GM12872 (cell line): ENCODE measurements at regions not wholly inside any gene's neighbourhood (a gene's known extent, or its start where the extent isn't known, plus 50 kb on each side); places are given as distances from the start of the nearest gene placed in this dataset.

Experiments
- TF ChIP-seq, protein P1 (sequence below): IDR thresholded peaks from 3 replicates; pipeline ENCODE4 v1.5.1; 2011; ENCODE audit warnings: low read depth, mild to moderate bottlenecking, low read length, moderate library complexity; ENCODE audit not compliant: insufficient read depth

DNA sequence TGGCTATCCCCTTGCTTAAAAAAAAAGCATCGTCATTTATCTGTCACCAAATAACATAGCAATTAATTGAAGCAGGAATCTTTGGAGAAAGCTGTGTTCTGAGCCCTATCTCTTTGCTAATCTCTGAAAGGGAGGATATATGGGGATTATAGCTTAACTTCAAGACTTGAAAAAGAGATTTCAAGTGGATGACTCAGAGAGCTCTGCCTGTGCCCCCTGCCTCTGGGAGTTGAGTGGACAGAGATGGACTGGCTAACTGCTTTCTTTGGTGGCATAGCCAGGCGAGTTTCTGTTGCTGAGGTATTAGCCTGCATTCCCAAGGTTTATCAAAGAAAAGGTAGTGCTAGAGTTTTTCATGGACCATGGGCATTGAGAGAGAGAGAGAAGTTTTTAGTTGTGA is 91.6 kb downstream of the DDIT4L start:
- TF ChIP-seq, protein P1, sequence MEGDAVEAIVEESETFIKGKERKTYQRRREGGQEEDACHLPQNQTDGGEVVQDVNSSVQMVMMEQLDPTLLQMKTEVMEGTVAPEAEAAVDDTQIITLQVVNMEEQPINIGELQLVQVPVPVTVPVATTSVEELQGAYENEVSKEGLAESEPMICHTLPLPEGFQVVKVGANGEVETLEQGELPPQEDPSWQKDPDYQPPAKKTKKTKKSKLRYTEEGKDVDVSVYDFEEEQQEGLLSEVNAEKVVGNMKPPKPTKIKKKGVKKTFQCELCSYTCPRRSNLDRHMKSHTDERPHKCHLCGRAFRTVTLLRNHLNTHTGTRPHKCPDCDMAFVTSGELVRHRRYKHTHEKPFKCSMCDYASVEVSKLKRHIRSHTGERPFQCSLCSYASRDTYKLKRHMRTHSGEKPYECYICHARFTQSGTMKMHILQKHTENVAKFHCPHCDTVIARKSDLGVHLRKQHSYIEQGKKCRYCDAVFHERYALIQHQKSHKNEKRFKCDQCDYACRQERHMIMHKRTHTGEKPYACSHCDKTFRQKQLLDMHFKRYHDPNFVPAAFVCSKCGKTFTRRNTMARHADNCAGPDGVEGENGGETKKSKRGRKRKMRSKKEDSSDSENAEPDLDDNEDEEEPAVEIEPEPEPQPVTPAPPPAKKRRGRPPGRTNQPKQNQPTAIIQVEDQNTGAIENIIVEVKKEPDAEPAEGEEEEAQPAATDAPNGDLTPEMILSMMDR = no peak

- TF ChIP-seq, protein P1 = no peak
Measured at GRCh38 chr4:100098011-100098545, 92.2 kb downstream of the DDIT4L start.

- TF ChIP-seq, protein P1 = peak; percentile 86
Measured at GRCh38 chr4:100095729-100096595, 94.3 kb downstream of the DDIT4L start.

DNA sequence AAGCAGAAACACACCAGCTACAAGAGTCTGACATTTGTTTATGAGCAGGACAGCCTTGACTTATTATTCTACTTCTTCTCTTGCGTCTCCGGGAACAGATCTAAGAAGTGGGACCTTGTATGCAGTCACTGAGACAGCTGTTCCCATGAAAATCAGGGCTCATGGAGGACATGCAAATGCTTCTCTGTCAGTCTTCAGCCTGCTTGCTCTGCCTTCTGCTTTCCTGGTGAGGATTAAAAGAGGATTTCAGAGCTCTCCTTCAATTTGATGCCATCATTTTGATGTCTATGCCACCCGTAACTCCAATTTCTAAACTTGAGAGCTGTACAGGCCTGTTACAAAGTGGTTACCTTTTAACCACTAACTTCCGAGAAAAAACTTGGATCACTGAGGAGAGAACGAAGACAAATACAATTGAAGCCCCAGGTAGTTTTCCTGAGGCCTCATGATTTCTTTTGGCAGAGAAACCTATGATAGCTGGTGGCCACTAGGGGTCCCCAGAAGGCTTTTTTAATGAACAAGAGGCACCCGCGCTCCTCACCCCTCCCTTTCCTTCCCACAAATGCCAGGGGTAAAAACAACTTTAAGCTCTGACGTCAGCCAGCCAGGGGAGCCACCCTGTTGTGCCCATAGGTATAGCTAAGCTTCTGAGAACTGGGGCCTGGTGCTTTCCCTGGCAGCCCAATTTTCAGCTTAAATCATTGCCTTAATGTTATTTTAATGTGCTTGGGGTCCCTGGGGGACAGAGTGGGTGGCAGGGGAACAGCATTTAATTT is 97.0 kb downstream of the DDIT4L start:
- TF ChIP-seq, protein P1 = peak; percentile 83

DNA sequence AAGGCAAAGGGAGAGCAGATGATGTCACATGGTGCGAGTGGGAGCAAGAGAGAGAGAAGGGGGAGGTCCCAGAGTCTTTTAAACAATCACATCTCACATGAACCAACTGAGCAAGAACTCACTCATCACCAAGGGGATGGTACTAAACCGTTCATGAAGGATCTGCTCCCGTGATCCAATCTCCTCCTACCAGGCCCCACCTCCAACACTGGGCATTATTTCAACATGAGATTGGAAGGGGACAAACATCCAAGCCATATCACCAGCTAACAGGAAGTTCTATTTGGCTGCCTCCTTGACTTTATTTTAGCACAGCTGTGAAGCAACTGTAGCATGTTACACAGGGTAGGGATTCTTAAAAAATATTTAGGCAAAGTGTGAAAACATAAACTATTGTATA is 102.5 kb downstream of the DDIT4L start:
- TF ChIP-seq, protein P1 = no peak

GRCh38 chr4:100086766-100087431 is 103.4 kb downstream of the DDIT4L start:
- TF ChIP-seq, protein P1 = no peak

- TF ChIP-seq, protein P1 = no peak
Measured at GRCh38 chr4:100084892-100085291, 105.4 kb downstream of the DDIT4L start.
